ENCODE measurements at regions not wholly inside any gene's neighbourhood (a gene's known extent, or its start where the extent isn't known, plus 50 kb on each side); places are given as distances from the start of the nearest gene placed in this dataset.

DNA sequence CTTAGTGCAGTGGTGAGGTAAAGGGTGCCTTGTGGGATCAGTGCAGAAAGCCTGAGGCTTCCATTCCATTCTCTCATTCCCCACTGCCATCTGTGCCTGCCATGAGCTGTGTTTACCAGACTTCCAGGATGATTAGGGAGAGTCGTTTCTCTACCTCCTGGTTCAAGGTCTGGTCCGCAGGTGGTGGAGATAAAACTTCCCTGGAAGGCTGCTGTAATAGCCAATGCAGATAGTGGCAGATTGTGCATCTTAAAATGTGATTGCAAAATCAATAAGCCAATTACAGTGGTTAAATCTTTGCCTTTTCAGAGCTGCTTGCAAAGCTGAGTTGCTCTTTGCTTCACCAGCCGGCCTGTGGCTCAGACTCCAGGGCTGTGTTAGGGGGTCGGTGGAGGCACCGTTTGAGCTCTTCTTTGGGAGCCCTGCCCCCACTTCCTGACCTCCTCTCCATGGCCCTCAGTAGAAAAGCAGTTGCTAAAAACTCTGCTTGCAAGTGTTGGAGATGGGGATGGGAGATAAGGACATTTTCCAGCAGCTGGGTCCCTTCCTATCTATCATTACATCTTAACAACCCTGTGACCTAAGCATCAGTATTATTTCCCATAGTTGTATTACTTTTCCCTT, 95.2 kb upstream of the HS6ST1 start:
- 54% methylated on average over 5 of the region's 5 CpGs for WGBS
- TF ChIP-seq NR2F2 (IDR thresholded peaks at IDR 0.05), result no peak
- TF ChIP-seq RXRA (IDR thresholded peaks at IDR 0.05), result no peak
- TF ChIP-seq TAF1 (conservative IDR thresholded peaks at IDR 0.05), result no peak
- no peak for TF ChIP-seq JUND (IDR thresholded peaks at IDR 0.05)
- TF ChIP-seq HNF4G (IDR thresholded peaks at IDR 0.05), result no peak
- no peak for TF ChIP-seq YY1 (IDR thresholded peaks at IDR 0.05)
- TF ChIP-seq, protein P1, sequence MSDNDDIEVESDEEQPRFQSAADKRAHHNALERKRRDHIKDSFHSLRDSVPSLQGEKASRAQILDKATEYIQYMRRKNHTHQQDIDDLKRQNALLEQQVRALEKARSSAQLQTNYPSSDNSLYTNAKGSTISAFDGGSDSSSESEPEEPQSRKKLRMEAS (IDR thresholded peaks at IDR 0.05), result no peak
- TF ChIP-seq, protein P2, sequence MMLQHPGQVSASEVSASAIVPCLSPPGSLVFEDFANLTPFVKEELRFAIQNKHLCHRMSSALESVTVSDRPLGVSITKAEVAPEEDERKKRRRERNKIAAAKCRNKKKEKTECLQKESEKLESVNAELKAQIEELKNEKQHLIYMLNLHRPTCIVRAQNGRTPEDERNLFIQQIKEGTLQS (IDR thresholded peaks at IDR 0.05), result no peak
- no peak for TF ChIP-seq HNF4A (conservative IDR thresholded peaks at IDR 0.05)
- TF ChIP-seq, protein P3, sequence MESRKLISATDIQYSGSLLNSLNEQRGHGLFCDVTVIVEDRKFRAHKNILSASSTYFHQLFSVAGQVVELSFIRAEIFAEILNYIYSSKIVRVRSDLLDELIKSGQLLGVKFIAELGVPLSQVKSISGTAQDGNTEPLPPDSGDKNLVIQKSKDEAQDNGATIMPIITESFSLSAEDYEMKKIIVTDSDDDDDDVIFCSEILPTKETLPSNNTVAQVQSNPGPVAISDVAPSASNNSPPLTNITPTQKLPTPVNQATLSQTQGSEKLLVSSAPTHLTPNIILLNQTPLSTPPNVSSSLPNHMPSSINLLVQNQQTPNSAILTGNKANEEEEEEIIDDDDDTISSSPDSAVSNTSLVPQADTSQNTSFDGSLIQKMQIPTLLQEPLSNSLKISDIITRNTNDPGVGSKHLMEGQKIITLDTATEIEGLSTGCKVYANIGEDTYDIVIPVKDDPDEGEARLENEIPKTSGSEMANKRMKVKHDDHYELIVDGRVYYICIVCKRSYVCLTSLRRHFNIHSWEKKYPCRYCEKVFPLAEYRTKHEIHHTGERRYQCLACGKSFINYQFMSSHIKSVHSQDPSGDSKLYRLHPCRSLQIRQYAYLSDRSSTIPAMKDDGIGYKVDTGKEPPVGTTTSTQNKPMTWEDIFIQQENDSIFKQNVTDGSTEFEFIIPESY (IDR thresholded peaks at IDR 0.05), result no peak
- no peak for TF ChIP-seq EGR1 (IDR thresholded peaks at IDR 0.05; ENCODE audit: low read depth in 2 of 2)
- no peak for TF ChIP-seq GABPA (IDR thresholded peaks at IDR 0.05 in 1 of 2, conservative IDR thresholded peaks at IDR 0.05 in 1 of 2)
- TF ChIP-seq FOXA2 (IDR thresholded peaks at IDR 0.05), result no peak
- Histone ChIP-seq H3K4me1 (ENCODE audit: control insufficient read depth in 4 of 4, insufficient read depth in 4 of 4, low read length in 3 of 4) (no peaks in the 10 kb centered on the region), H3K36me3 (ENCODE audit: control insufficient read depth in 4 of 4, insufficient read depth in 3 of 4, low read depth in 1 of 4, low read length in 3 of 4) (no peaks in the 10 kb centered on the region), H3K27ac (ENCODE audit: low read depth in 1 of 2, low read length in 2 of 2) (no peak overlapping the region), H3K27me3 (ENCODE audit: control insufficient read depth in 4 of 4, insufficient read depth in 4 of 4, low read length in 3 of 4) (no peaks in the 10 kb centered on the region), H3K4me3 (ENCODE audit: low read depth in 1 of 3, low read length in 3 of 3) (no peak overlapping the region), H3K9me3 (ENCODE audit: control insufficient read depth in 4 of 4, low read length in 3 of 4) (no peaks in the 10 kb centered on the region), H3K9ac (ENCODE audit: low read depth in 1 of 2, low read length in 2 of 2) (no peak overlapping the region)
- DNase-seq (ENCODE audit: low spot score), result no peak

DNA sequence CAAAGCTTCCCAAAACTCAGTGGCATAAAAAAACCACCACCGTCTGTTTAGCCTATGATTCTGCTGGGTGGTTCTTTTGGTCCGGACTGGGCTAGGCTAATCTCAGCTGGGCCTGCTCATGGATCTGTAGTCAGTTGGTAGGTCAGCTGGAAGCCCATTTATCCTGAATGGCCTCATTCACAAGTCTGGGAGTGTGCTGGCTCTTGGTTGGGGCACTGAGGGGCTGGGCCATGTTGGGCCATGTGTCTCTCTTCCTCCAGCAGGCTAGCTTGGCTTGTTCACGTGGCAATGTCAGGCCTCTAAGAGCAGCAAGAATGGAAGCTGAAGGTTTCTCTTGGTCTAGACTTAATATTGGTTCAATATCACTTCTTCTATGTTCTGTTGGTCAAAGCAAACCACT, 95.7 kb upstream of the HS6ST1 start:
- no peaks in the 10 kb centered on the region for H3K27me3 ChIP-seq (ENCODE audit: control insufficient read depth in 4 of 4, insufficient read depth in 4 of 4, low read length in 3 of 4)
- no peaks in the 10 kb centered on the region for H3K36me3 ChIP-seq (ENCODE audit: control insufficient read depth in 4 of 4, insufficient read depth in 3 of 4, low read depth in 1 of 4, low read length in 3 of 4)
- H3K4me3 ChIP-seq (ENCODE audit: low read depth in 1 of 3, low read length in 3 of 3), result no peak overlapping the region
- TF ChIP-seq HNF4A (conservative IDR thresholded peaks at IDR 0.05) (no peak), RAD21 (IDR thresholded peaks at IDR 0.05) (no peak), NR2F2 (IDR thresholded peaks at IDR 0.05) (no peak), FOXA2 (IDR thresholded peaks at IDR 0.05) (no peak), EGR1 (IDR thresholded peaks at IDR 0.05; ENCODE audit: low read depth in 2 of 2) (no peak), TAF1 (conservative IDR thresholded peaks at IDR 0.05) (no peak), YY1 (IDR thresholded peaks at IDR 0.05) (no peak), FOXA1 (IDR thresholded peaks at IDR 0.05) (no peak)
- TF ChIP-seq, protein P4, sequence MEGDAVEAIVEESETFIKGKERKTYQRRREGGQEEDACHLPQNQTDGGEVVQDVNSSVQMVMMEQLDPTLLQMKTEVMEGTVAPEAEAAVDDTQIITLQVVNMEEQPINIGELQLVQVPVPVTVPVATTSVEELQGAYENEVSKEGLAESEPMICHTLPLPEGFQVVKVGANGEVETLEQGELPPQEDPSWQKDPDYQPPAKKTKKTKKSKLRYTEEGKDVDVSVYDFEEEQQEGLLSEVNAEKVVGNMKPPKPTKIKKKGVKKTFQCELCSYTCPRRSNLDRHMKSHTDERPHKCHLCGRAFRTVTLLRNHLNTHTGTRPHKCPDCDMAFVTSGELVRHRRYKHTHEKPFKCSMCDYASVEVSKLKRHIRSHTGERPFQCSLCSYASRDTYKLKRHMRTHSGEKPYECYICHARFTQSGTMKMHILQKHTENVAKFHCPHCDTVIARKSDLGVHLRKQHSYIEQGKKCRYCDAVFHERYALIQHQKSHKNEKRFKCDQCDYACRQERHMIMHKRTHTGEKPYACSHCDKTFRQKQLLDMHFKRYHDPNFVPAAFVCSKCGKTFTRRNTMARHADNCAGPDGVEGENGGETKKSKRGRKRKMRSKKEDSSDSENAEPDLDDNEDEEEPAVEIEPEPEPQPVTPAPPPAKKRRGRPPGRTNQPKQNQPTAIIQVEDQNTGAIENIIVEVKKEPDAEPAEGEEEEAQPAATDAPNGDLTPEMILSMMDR (IDR thresholded peaks at IDR 0.05; ENCODE audit: low read depth, low read length, missing input control), result no peak
- TF ChIP-seq, protein P1 (IDR thresholded peaks at IDR 0.05), result no peak
- TF ChIP-seq, protein P2 (IDR thresholded peaks at IDR 0.05), result no peak
- TF ChIP-seq, protein P5, sequence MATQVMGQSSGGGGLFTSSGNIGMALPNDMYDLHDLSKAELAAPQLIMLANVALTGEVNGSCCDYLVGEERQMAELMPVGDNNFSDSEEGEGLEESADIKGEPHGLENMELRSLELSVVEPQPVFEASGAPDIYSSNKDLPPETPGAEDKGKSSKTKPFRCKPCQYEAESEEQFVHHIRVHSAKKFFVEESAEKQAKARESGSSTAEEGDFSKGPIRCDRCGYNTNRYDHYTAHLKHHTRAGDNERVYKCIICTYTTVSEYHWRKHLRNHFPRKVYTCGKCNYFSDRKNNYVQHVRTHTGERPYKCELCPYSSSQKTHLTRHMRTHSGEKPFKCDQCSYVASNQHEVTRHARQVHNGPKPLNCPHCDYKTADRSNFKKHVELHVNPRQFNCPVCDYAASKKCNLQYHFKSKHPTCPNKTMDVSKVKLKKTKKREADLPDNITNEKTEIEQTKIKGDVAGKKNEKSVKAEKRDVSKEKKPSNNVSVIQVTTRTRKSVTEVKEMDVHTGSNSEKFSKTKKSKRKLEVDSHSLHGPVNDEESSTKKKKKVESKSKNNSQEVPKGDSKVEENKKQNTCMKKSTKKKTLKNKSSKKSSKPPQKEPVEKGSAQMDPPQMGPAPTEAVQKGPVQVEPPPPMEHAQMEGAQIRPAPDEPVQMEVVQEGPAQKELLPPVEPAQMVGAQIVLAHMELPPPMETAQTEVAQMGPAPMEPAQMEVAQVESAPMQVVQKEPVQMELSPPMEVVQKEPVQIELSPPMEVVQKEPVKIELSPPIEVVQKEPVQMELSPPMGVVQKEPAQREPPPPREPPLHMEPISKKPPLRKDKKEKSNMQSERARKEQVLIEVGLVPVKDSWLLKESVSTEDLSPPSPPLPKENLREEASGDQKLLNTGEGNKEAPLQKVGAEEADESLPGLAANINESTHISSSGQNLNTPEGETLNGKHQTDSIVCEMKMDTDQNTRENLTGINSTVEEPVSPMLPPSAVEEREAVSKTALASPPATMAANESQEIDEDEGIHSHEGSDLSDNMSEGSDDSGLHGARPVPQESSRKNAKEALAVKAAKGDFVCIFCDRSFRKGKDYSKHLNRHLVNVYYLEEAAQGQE (IDR thresholded peaks at IDR 0.05), result no peak
- TF ChIP-seq, protein P3 (IDR thresholded peaks at IDR 0.05), result no peak
- no peaks in the 10 kb centered on the region for H3K4me1 ChIP-seq (ENCODE audit: control insufficient read depth in 4 of 4, insufficient read depth in 4 of 4, low read length in 3 of 4)
- 92% methylated on average over 3 of the region's 3 CpGs for WGBS
- no peak overlapping the region for H3K27ac ChIP-seq (ENCODE audit: low read depth in 1 of 2, low read length in 2 of 2)
- H3K9ac ChIP-seq (ENCODE audit: low read depth in 1 of 2, low read length in 2 of 2), result no peak overlapping the region
- peak; percentile 16 for DNase-seq (ENCODE audit: low spot score)
- no peaks in the 10 kb centered on the region for H3K9me3 ChIP-seq (ENCODE audit: control insufficient read depth in 4 of 4, low read length in 3 of 4)

All from liver (tissue), 8 donors.